OCI-LY1 (cell line): ENCODE measurements at regions not wholly inside any gene's neighbourhood (a gene's known extent, or its start where the extent isn't known, plus 50 kb on each side); places are given as distances from the start of the nearest gene placed in this dataset.

Experiments
- H2AFZ ChIP-seq: fragments of 200-600 bp; sonication (generic), shearing (Covaris generic); 2 replicates; pipeline ENCODE4 v1.6.0; 2014; ENCODE audit warnings: antibody characterized with exemption, mild to moderate bottlenecking, low read length
- H3F3A ChIP-seq: fragments of 200-600 bp; sonication (generic), shearing (Covaris generic); 2 replicates; pipeline ENCODE4 v1.6.0; 2014; ENCODE audit warnings: mild to moderate bottlenecking, antibody characterized with exemption, low read length, moderate library complexity; ENCODE audit not compliant: insufficient read depth
- H3K27ac ChIP-seq: fragments of 200-600 bp; sonication (generic); 2 replicates; pipeline ENCODE4 v1.5.1; 2014; ENCODE audit warnings: low read length, mixed run types, mild to moderate bottlenecking, low read depth; ENCODE audit not compliant: poor library complexity, severe bottlenecking
- H3K27me3 ChIP-seq: fragments of 200-600 bp; sonication (generic); 2 replicates; pipeline ENCODE4 v1.6.0; 2014; ENCODE audit warnings: antibody characterized with exemption, mild to moderate bottlenecking, low read length, moderate library complexity; ENCODE audit not compliant: insufficient read depth
- H3K36me3 ChIP-seq: fragments of 200-600 bp; sonication (generic); 2 replicates; pipeline ENCODE4 v1.6.1; 2014; ENCODE audit warnings: mild to moderate bottlenecking, antibody characterized with exemption, low read length, moderate library complexity, mixed read lengths; ENCODE audit not compliant: insufficient read depth
- H3K4me1 ChIP-seq: fragments of 200-600 bp; sonication (generic); 2 replicates; pipeline ENCODE4 v1.5.1; 2014; ENCODE audit warnings: mild to moderate bottlenecking, low read length, moderate library complexity; ENCODE audit not compliant: insufficient read depth, severe bottlenecking
- H3K4me2 ChIP-seq: fragments of 200-600 bp; sonication (generic), shearing (Covaris generic); 2 replicates; pipeline ENCODE4 v1.6.1; 2014; ENCODE audit warnings: low read length
- H3K4me3 ChIP-seq: fragments of 200-600 bp; sonication (generic); 2 replicates; pipeline ENCODE4 v1.5.1; 2014; ENCODE audit warnings: low read length, low read depth, mild to moderate bottlenecking, mixed read lengths; ENCODE audit not compliant: poor library complexity, severe bottlenecking
- H3K79me2 ChIP-seq: fragments of 200-600 bp; shearing (Covaris generic); 2 replicates; pipeline ENCODE4 v1.6.1; 2016; ENCODE audit warnings: mixed run types, low read length, mixed read lengths; ENCODE audit not compliant: insufficient read depth
- H3K9ac ChIP-seq: fragments of 200-600 bp; sonication (generic), shearing (Covaris generic); 2 replicates; pipeline ENCODE4 v1.6.1; 2014; ENCODE audit warnings: mild to moderate bottlenecking, low read length, mixed read lengths
- H3K9me2 ChIP-seq: fragments of 200-600 bp; sonication (generic), shearing (Covaris generic); 2 replicates; pipeline ENCODE4 v1.6.1; 2014; ENCODE audit warnings: low read depth, mild to moderate bottlenecking, low read length, mixed read lengths
- H3K9me3 ChIP-seq: fragments of 200-600 bp; shearing (Covaris generic); 2 replicates; pipeline ENCODE4 v1.6.1; 2014; ENCODE audit warnings: low read length, mixed read lengths
- H4K20me1 ChIP-seq: fragments of 200-600 bp; sonication (generic), shearing (Covaris generic); 2 replicates; pipeline ENCODE4 v1.6.0; 2016; ENCODE audit warnings: mild to moderate bottlenecking, low read length; ENCODE audit not compliant: insufficient read depth
- EZH2 ChIP-seq: fragments of 200-600 bp; sonication (generic), shearing (Covaris generic); IDR thresholded peaks from 2 replicates; pipeline ENCODE4 v1.8.0; 2017; ENCODE audit warnings: borderline replicate concordance, mixed run types, mild to moderate bottlenecking, antibody characterized with exemption, low read length, moderate library complexity, mixed read lengths
- TF ChIP-seq, protein P1 (sequence below): fragments of 200-600 bp; sonication (generic), shearing (Covaris generic); IDR thresholded peaks from 2 replicates; pipeline ENCODE4 v1.5.1; 2017; ENCODE audit warnings: mild to moderate bottlenecking, antibody characterized with exemption, low read length, moderate library complexity, mixed read lengths

DNA sequence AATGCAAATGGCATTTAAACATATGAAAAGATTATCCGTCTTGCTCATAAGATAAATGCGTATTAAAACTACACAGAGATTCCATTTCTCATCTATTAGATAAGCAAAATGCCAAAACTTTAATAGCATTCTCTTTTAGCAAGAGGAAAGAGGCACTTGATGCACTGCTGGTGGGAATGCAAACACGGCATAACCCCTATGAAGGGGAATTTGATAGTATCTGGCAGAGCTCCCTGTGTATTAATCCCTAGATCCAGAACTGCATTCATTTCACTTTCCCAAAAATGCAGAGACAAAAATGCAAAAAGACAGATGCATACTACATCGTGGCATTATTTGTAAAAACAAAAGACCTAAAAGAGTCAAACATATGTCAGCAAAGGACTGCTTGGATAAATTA is 193.6 kb upstream of the STARD13 start:
- Histone ChIP-seq H3K4me2 (no peak overlapping the region), H3K9ac (no peak overlapping the region), H3K9me2 (no peaks in the 10 kb centered on the region), H3K27me3 (no peaks in the 10 kb centered on the region), H4K20me1 (no peaks in the 10 kb centered on the region), H3K4me3 (no peak overlapping the region), H2AFZ (no peak overlapping the region), H3K79me2 (no peaks in the 10 kb centered on the region), H3K4me1 (no peaks in the 10 kb centered on the region), H3K36me3 (no peaks in the 10 kb centered on the region), H3F3A (no peaks in the 10 kb centered on the region), H3K27ac (no peak overlapping the region), H3K9me3 (no peaks in the 10 kb centered on the region)
- TF ChIP-seq, protein P1, sequence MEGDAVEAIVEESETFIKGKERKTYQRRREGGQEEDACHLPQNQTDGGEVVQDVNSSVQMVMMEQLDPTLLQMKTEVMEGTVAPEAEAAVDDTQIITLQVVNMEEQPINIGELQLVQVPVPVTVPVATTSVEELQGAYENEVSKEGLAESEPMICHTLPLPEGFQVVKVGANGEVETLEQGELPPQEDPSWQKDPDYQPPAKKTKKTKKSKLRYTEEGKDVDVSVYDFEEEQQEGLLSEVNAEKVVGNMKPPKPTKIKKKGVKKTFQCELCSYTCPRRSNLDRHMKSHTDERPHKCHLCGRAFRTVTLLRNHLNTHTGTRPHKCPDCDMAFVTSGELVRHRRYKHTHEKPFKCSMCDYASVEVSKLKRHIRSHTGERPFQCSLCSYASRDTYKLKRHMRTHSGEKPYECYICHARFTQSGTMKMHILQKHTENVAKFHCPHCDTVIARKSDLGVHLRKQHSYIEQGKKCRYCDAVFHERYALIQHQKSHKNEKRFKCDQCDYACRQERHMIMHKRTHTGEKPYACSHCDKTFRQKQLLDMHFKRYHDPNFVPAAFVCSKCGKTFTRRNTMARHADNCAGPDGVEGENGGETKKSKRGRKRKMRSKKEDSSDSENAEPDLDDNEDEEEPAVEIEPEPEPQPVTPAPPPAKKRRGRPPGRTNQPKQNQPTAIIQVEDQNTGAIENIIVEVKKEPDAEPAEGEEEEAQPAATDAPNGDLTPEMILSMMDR = no peak
- no peak for TF ChIP-seq EZH2

DNA sequence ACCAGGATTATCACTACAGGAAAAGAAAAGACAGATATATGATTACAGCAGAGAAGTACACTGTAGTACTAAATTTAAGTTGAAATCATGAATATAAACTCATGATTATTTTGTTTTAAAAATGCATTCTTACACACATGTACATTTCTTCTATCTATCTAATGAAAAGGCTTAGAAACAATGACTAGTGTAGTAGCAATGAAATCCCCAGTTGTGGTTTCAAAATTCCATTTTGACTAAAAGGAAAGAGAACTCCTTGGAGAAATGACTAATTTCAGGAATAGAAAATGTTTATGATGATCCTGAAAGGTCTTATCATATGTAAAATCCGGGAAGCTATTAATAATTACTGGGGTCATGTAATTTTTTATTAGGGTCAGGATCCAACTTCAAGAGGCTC is 195.0 kb upstream of the STARD13 start:
- H3K9me2 ChIP-seq = no peaks in the 10 kb centered on the region
- no peak overlapping the region for H3K27ac ChIP-seq
- H3K9ac ChIP-seq = no peak overlapping the region
- H3K4me1 ChIP-seq = no peaks in the 10 kb centered on the region
- H2AFZ ChIP-seq = no peak overlapping the region
- H4K20me1 ChIP-seq = no peaks in the 10 kb centered on the region
- TF ChIP-seq EZH2 = no peak
- TF ChIP-seq, protein P1 = no peak
- H3K4me3 ChIP-seq = no peak overlapping the region
- no peaks in the 10 kb centered on the region for H3F3A ChIP-seq
- no peaks in the 10 kb centered on the region for H3K79me2 ChIP-seq
- H3K9me3 ChIP-seq = no peaks in the 10 kb centered on the region
- H3K36me3 ChIP-seq = no peaks in the 10 kb centered on the region
- no peak overlapping the region for H3K4me2 ChIP-seq
- no peaks in the 10 kb centered on the region for H3K27me3 ChIP-seq

DNA sequence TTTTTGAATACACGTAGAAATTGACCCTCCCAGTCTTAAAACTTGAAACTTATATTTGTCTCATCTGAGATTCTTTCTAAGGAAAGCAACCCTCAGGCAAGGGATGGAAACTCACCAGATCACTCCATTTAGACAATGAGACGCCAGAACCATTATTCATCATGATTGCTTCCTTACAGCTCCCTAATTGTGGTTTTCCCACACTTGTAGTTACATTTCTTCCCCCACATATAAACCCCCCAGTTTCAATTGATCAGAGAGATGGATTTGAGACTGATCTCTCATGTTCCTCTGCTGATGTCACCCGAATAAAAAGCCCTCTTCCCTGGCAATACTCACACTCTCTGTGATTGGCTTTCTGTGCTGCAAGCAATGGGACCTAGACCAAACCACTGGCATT is 197.9 kb upstream of the STARD13 start:
- no peak overlapping the region for H3K27ac ChIP-seq
- no peak overlapping the region for H3K4me2 ChIP-seq
- H2AFZ ChIP-seq = no peak overlapping the region
- H3K9me3 ChIP-seq = no peaks in the 10 kb centered on the region
- no peak overlapping the region for H3K9ac ChIP-seq
- H3F3A ChIP-seq = no peaks in the 10 kb centered on the region
- TF ChIP-seq EZH2 = no peak
- TF ChIP-seq, protein P1 = no peak
- no peaks in the 10 kb centered on the region for H4K20me1 ChIP-seq
- H3K36me3 ChIP-seq = no peaks in the 10 kb centered on the region
- no peak overlapping the region for H3K4me3 ChIP-seq
- no peaks in the 10 kb centered on the region for H3K27me3 ChIP-seq
- H3K4me1 ChIP-seq = no peaks in the 10 kb centered on the region
- H3K79me2 ChIP-seq = no peaks in the 10 kb centered on the region
- no peaks in the 10 kb centered on the region for H3K9me2 ChIP-seq
